GM21447 (cell line): ENCODE measurements at regions not wholly inside any gene's neighbourhood (a gene's known extent, or its start where the extent isn't known, plus 50 kb on each side); places are given as distances from the start of the nearest gene placed in this dataset.
"Not testable (repeated sequence)": the region's sequence is repeated elsewhere in the genome, so short reads cannot be mapped to it uniquely, and the experiment has no call there.

ENCODE experiments used
- ATAC-seq: cut with Tn5 transposase; IDR thresholded peaks from one replicate; pipeline ENCODE4 v1.9.1; 2021; ENCODE audit not compliant: unreplicated experiment

GRCh38 chr6:68077661-68078060 is 557.4 kb upstream of the ADGRB3 start:
- ATAC-seq: no peak

GRCh38 chr6:68071740-68072139 is 563.3 kb upstream of the ADGRB3 start:
- no peak for ATAC-seq

GRCh38 chr6:68069921-68070710 is 565.0 kb upstream of the ADGRB3 start:
- ATAC-seq: no peak

GRCh38 chr6:68059899-68060298 is 575.2 kb upstream of the ADGRB3 start:
- no peak for ATAC-seq

- ATAC-seq: no peak
Observed at GRCh38 chr6:68059261-68059660, 575.8 kb upstream of the ADGRB3 start.

- not testable (repeated sequence) for ATAC-seq
Observed at GRCh38 chr6:68056596-68056995, 578.5 kb upstream of the ADGRB3 start.

- ATAC-seq: no peak
Observed at GRCh38 chr6:68054756-68055155, 580.3 kb upstream of the ADGRB3 start.

GRCh38 chr6:68053805-68054373 is 581.2 kb upstream of the ADGRB3 start:
- ATAC-seq: no peak

GRCh38 chr6:68052234-68052633 is 582.8 kb upstream of the ADGRB3 start:
- ATAC-seq: no peak

GRCh38 chr6:68049562-68049961 is 585.5 kb upstream of the ADGRB3 start:
- no peak for ATAC-seq

- no peak for ATAC-seq
Observed at GRCh38 chr6:68046756-68047155, 588.3 kb upstream of the ADGRB3 start.

GRCh38 chr6:68046302-68046701 is 588.8 kb upstream of the ADGRB3 start:
- no peak for ATAC-seq

GRCh38 chr6:68045193-68045592 is 589.9 kb upstream of the ADGRB3 start:
- no peak for ATAC-seq

GRCh38 chr6:68044264-68044663 is 590.8 kb upstream of the ADGRB3 start:
- no peak for ATAC-seq

GRCh38 chr6:68043122-68043398 is 592.0 kb upstream of the ADGRB3 start:
- ATAC-seq: no peak

- ATAC-seq: no peak
Observed at GRCh38 chr6:68042339-68043121, 592.6 kb upstream of the ADGRB3 start.

GRCh38 chr6:68040780-68041179 is 594.3 kb upstream of the ADGRB3 start:
- no peak for ATAC-seq

- ATAC-seq: no peak
Observed at GRCh38 chr6:68040312-68040778, 594.7 kb upstream of the ADGRB3 start.

- no peak for ATAC-seq
Observed at GRCh38 chr6:68039641-68040311, 595.3 kb upstream of the ADGRB3 start.

GRCh38 chr6:68038815-68039408 is 596.2 kb upstream of the ADGRB3 start:
- no peak for ATAC-seq

- ATAC-seq: no peak
Observed at GRCh38 chr6:68032217-68032616, 602.9 kb upstream of the ADGRB3 start.
